Hematopoietic multipotent progenitor cell treated with erythropoietin and hydrocortisone succinate and interleukin-3 and kit ligand, for 4 days (in vitro differentiated cells): ENCODE measurements at regions not wholly inside any gene's neighbourhood (a gene's known extent, or its start where the extent isn't known, plus 50 kb on each side); places are given as distances from the start of the nearest gene placed in this dataset.

Experiments
- DNase-seq: peaks from one replicate; pipeline ENCODE4 v3.0.0-alpha.2; 2015

GRCh38 chr10:10967581-10968256, 50.0 kb upstream of the CELF2 start:
- no peak for DNase-seq
